Germinal center (tissue), 1 donor: ENCODE measurements at regions not wholly inside any gene's neighbourhood (a gene's known extent, or its start where the extent isn't known, plus 50 kb on each side); places are given as distances from the start of the nearest gene placed in this dataset.
"Not testable (repeated sequence)": the region's sequence is repeated elsewhere in the genome, so short reads cannot be mapped to it uniquely, and the experiment has no call there.

Experiments
- DNase-seq: peaks from one replicate; pipeline ENCODE4 v3.0.0; 2012; ENCODE audit warnings: mixed read lengths, low spot score

- no peak for DNase-seq
Observed at GRCh38 chr2:180540761-180541160, 439.6 kb upstream of the UBE2E3 start.

- no peak for DNase-seq
Observed at GRCh38 chr2:180539541-180539940, 440.9 kb upstream of the UBE2E3 start.

GRCh38 chr2:180535289-180535688, 445.1 kb upstream of the UBE2E3 start:
- DNase-seq: no peak

GRCh38 chr2:180531787-180532186, 448.6 kb upstream of the UBE2E3 start:
- not testable (repeated sequence) for DNase-seq

- no peak for DNase-seq
Observed at GRCh38 chr2:180524499-180524898, 455.9 kb upstream of the UBE2E3 start.

- DNase-seq: no peak
Observed at GRCh38 chr2:180523621-180524340, 456.6 kb upstream of the UBE2E3 start.

- DNase-seq: no peak
Observed at GRCh38 chr2:180520921-180521581, 459.4 kb upstream of the UBE2E3 start.

GRCh38 chr2:180520206-180520605, 460.2 kb upstream of the UBE2E3 start:
- no peak for DNase-seq

- DNase-seq: no peak
Observed at GRCh38 chr2:180519276-180519675, 461.1 kb upstream of the UBE2E3 start.

GRCh38 chr2:180516232-180516631, 464.2 kb upstream of the UBE2E3 start:
- no peak for DNase-seq

GRCh38 chr2:180513389-180513788, 467.0 kb upstream of the UBE2E3 start:
- DNase-seq: no peak

- DNase-seq: no peak
Observed at GRCh38 chr2:180508458-180508857, 471.9 kb upstream of the UBE2E3 start.

- no peak for DNase-seq
Observed at GRCh38 chr2:180507028-180507427, 473.4 kb upstream of the UBE2E3 start.

- DNase-seq: no peak
Observed at GRCh38 chr2:180505203-180505602, 475.2 kb upstream of the UBE2E3 start.

GRCh38 chr2:180497621-180498152, 482.7 kb upstream of the UBE2E3 start:
- DNase-seq: no peak

- DNase-seq: no peak
Observed at GRCh38 chr2:180495606-180496005, 484.8 kb upstream of the UBE2E3 start.

- no peak for DNase-seq
Observed at GRCh38 chr2:180494286-180494685, 486.1 kb upstream of the UBE2E3 start.

GRCh38 chr2:180482696-180483095, 475.6 kb upstream of the CWC22 start:
- no peak for DNase-seq

- DNase-seq: no peak
Observed at GRCh38 chr2:180481998-180482397, 474.9 kb upstream of the CWC22 start.

GRCh38 chr2:180478883-180479282, 471.8 kb upstream of the CWC22 start:
- no peak for DNase-seq

- DNase-seq: no peak
Observed at GRCh38 chr2:180474716-180475115, 467.6 kb upstream of the CWC22 start.

- DNase-seq: no peak
Observed at GRCh38 chr2:180473456-180473855, 466.4 kb upstream of the CWC22 start.

- DNase-seq: no peak
Observed at GRCh38 chr2:180472133-180472532, 465.0 kb upstream of the CWC22 start.

- DNase-seq: no peak
Observed at GRCh38 chr2:180463608-180464007, 456.5 kb upstream of the CWC22 start.
